NCI-H2171 treated with DMSO at 0.1 percent for 48 hours (cell line): ENCODE measurements at regions not wholly inside any gene's neighbourhood (a gene's known extent, or its start where the extent isn't known, plus 50 kb on each side); places are given as distances from the start of the nearest gene placed in this dataset.
"Not testable (repeated sequence)": the region's sequence is repeated elsewhere in the genome, so short reads cannot be mapped to it uniquely, and the experiment has no call there.

Experiments
- DNase-seq: peaks from one replicate; lab custom pipeline; 2025; lab: John Stamatoyannopoulos, UW

DNA sequence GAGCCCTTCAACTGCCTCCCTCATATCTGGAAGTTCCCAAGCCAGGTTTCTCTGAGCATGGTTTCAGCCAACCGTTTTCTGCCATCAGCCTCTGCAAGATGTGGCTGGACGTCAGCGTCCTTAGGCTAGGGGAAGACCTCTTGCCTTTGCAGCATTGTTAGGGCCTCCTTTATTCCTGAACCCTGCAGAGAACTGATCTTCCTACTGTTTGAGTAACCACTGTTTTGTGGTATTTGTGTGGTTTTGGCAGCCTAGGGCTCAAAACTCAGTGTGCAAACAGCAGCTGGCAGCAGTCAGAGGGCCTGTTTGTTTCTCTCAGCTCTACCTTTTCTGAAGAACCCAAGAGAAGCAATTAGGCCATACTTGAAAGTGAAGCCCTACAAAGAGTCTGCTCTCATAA, 83.4 kb upstream of the SEMA3E start:
- no peak for DNase-seq

DNA sequence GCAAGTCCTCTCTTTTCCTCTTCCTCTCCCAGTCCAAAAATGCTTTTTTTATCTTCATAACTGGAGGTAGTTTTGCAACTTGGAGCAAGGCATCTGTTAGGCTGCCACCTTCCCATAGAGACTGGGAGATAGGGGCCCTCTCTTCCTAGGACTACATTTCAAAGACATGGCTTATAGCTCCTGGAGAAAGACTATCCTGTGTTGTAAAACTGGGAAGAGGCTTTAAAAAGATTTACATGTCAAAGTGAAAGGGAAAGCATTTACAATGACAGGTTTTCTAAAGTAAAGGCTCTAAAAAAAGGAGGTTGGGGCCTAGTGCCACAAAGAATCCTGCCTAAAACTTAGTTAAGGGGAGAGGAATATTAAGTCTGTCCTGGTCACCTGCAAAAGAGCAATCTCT, 82.2 kb upstream of the SEMA3E start:
- DNase-seq: no peak

DNA sequence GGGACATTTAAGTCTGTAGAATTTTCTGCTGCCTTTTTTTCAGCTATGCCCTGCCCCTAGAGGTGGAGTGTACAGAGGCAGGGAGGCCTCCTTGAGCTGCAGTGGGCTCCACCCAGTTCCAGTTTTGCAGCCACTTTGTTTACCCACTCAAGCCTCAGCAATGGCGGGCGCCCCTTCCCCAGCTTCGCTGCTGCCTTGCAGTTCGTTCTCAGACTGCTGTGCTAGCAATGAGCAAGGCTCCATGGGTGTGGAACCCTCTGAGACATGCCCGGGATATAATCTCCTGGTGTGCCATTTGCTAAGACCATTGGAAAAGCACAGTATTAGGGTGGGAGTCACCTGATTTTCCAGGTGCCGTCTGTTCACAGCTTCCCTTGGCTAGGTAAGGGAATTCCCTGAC, 68.0 kb upstream of the SEMA3E start:
- DNase-seq: not testable (repeated sequence)

DNA sequence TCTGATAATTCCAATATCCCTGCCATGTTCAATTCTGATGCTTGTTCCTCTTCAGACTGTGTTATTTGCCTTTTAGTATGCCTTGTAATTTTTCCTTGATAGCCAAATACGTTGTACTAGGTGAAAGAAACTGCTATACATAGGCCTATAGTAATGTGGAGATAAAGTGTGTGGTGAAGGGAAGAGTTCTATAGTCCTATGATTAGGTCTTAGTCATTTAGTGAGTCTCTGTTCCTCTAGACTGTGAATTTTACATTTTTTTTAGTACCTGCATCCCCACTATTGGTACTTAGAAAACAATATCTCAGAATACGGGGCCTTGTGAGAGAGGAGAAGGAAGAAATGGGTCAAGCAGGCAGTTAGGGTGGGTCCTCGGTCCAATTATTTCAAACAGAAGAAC, 59.6 kb upstream of the SEMA3E start:
- no peak for DNase-seq

DNA sequence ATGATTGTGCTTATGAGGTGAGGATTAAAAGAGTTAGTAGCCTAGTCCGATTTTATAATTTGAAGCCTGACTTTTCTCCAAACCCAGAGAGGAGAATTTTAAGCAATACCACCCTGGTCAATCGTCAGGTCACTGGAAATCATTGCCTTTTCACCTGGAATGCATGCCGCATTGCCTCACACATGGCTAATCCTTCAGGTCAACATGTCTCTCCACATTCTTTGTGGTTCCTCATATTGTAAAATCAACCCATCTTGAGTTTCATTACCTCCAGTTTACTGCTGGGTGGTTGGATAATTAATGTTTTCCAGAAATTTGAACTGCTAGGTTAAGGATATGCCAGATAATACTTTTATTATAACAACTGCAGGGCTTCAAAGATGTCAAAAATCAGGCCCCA, 55.6 kb upstream of the SEMA3E start:
- DNase-seq: no peak

DNA sequence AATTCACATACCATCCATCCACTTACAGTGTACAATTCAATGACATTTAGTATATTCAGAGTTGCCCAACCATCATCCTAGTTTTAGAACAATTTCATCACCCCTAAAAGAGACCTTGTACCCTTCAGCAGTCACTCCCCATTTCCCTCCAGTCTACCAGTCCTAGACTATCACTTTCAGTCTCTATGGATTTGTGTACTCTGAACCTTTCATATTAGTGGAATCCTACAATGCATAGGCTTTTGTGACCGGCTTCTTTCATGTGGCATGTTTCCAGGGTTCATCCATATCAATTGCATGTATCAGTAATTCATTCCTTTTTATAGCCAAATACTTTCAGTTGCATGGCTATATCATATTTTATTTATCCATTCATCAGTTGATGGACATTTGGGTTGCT, 53.5 kb upstream of the SEMA3E start:
- no peak for DNase-seq

DNA sequence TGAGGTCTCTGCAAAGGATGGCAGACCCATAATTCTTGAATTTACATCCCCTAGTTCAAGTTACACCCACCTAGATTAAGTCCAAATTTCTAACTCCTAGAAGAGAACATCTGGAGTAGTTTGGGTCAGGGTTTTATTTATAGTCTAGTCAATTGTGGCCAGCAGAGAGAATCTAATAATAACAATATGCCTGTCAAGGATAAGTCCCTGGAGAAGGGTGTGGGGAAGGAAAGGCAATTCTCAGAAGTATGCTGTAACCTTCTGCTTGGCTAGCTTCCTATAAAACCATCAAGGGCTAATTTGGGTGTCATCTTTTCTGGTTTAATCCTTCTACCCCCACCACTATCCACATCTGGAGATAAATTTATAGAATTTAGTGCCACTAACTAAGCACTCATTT, 52.8 kb upstream of the SEMA3E start:
- no peak for DNase-seq
